ENCODE measurements at regions not wholly inside any gene's neighbourhood (a gene's known extent, or its start where the extent isn't known, plus 50 kb on each side); places are given as distances from the start of the nearest gene placed in this dataset.

- no peak for TF ChIP-seq CTCF (tag by site-specific recombination; IDR thresholded peaks at IDR 0.05)
- no peak for TF ChIP-seq ELK4 (IDR thresholded peaks at IDR 0.05; ENCODE audit: borderline replicate concordance, low read depth, low read length)
- no peak for TF ChIP-seq ZNF114 (tag by site-specific recombination; IDR thresholded peaks at IDR 0.05)
- no peak for TF ChIP-seq ZNF416 (tag by site-specific recombination; IDR thresholded peaks at IDR 0.05)
- TF ChIP-seq ZNF292 (tag by site-specific recombination; IDR thresholded peaks at IDR 0.05; ENCODE audit: borderline replicate concordance, low read depth), result no peak
- no peak for TF ChIP-seq ZNF274 (IDR thresholded peaks at IDR 0.05; ENCODE audit: low read length)
- TF ChIP-seq ZNF274 (tag by site-specific recombination; IDR thresholded peaks at IDR 0.05; ENCODE audit: borderline replicate concordance), result no peak
- TF ChIP-seq REPIN1 (tag by site-specific recombination; IDR thresholded peaks at IDR 0.05; ENCODE audit: low read depth), result no peak
Measured at GRCh38 chr3:24622138-24622537, 127.5 kb upstream of the THRB start.

Measured in HEK293 (cell line).